ENCODE measurements at regions not wholly inside any gene's neighbourhood (a gene's known extent, or its start where the extent isn't known, plus 50 kb on each side); places are given as distances from the start of the nearest gene placed in this dataset.
"Not testable (repeated sequence)": the region's sequence is repeated elsewhere in the genome, so short reads cannot be mapped to it uniquely, and the experiment has no call there.

DNA sequence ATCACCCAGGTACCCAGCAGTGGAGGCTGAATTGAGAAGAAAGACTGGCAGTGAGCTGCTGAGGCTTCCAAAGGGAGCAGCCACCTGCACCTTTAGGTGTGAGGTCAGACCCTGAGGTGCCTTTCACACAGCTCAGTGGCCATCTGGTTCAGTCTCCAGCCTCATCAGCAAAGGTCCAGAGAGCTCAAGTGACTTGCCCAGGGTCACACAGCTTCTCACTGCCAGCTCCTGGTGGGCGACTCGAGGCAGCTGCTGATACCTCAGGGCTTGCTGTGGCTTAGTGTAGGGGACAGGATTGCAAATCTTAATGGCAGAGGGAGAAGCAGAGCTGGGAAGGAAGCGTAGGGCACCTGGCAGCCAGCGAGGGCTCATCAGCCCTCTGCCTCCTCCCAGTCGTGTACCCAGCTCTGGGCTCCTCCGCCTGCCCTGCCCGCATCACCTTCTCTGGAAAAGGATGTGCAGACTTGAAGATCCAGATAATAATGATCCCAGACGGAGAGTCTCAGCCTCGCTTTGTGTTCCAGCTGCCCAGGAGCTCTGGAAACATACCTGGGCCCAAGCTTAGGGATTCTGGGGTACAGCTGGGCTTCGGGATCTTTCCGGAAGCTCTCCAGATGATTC, 165.3 kb upstream of the GSE1 start:
- no peak for DNase-seq

DNA sequence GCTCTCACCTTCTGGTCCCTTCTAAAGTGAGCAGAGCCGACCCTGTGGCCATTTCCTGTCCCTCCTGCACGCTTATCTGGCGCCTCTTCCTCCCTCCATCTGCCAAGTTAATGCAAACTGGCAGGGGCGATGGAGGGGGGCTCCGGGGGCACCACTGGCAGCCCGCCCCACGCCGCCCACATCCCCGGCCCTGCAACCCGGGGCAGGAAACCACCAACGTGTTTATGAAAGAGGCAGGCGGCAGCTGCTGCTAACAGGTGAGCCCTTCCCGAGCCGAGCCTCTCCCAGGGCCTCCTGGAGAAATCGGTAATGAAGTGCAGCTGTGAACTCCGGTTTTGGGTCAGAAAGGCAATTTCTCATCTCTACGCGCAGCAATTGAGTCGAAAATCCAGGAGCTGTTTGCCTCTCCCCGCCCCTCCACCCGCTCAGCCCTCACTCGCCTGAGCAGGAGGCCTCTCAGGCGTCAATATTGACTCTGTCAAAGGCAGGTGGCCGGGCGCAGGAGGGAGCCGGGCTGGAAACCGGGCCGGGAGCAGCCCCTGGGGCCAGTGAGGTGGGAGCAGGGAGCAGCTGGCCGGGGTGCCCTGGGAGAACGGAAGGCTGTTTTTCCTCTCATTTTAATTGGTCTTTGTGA, 164.4 kb upstream of the GSE1 start:
- DNase-seq = peak; percentile 27 to 42

DNA sequence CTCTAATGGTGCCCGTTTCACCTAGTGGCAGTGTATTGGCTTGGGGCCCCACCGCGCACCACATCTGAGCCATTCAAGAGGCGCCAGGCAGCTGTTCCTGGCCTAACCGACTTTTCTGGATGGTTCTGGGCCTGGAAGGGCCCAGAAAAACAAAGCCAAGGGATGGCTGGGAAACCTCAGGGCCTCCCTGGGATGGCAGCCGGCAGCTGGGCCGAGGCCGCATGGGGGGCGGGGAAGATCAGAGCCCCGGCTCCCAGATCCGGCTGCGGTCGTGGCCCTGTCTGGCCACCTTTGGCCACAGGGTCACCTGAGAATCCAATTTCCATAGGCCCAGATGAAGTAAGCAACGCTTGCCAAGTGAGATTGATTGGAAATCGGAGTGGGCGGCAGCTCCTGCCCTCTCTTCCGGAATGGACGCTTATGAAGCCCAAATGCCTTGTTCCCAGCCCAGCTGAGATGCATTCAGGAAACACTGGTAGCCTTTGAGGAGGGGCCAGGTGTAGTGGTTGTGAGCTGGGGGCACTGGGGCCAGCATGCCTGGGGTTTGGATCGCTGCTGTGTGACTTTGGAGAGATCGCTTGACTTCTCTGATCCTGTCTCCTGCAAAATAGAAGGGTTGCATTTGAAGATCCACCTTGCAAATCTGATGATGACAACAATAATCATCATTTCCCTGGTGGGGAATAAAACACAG, 163.8 kb upstream of the GSE1 start:
- no peak for DNase-seq

DNA sequence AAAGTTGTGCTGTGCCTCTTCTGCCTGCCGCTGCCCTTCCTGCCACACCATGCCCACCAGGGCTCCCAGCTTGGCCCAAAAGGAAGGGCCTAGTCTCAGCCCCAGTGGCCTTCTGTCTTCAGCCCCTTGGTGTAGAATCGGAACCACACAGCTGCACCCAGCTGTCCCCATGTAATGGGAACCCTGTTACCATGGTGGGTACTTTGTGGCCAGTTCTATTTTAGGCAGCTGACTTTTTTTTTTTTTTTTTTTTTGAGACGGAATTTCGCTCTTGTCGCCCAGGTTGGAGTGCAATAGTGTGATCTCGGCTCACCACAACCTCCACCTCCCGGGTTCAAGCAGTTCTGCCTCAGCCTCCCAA, 163.3 kb upstream of the GSE1 start:
- DNase-seq = no peak

DNA sequence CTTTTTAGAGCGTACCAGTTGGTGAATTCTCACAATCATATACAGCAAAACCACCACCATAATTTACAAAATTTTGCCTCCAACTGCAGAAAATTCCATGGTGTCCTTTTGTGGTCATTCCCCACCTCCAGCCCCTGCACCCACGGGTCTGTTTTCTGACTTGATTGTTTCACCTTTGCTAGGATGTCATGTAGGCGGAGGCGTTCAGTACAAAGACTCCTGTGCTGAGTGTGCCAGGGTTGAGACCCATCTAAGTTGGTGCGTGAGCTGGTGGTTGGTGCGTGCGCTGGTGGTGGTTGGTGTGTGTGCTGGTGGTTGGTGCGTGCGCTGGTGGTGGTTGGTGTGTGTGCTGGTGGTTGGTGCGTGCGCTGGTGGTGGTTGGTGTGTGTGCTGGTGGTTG, 162.0 kb upstream of the GSE1 start:
- DNase-seq = not testable (repeated sequence)

DNA sequence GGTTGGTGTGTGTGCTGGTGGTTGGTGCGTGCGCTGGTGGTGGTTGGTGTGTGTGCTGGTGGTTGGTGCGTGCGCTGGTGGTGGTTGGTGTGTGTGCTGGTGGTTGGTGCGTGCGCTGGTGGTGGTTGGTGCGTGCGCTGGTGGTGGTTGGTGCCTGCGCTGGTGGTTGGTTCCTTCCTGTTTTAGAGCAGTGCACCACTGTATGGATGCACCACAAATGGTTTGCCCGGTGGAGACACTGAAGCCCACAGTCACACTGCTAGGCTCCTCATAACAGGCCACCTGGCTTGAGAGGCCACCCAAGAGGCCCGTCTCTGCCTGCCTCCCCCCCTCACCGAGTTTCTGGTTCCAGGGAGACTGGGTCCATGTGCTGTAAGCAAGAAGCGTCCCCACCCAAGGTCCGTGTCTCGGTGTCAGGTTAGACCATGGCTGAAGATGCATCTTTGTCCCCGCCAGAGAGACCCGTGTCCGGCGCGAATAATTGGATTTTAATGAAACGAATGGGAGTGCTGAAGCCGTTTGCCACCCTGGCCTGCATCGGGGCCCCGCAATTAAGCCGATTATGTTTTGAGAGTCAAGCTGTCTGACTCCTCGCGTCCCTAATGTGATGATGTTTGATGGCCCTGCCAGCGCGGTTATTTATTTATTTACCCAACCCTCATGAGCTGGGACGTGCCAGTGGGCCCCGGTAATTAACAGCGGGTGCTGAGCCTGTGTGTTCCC, 161.3 kb upstream of the GSE1 start:
- DNase-seq = no peak

DNA sequence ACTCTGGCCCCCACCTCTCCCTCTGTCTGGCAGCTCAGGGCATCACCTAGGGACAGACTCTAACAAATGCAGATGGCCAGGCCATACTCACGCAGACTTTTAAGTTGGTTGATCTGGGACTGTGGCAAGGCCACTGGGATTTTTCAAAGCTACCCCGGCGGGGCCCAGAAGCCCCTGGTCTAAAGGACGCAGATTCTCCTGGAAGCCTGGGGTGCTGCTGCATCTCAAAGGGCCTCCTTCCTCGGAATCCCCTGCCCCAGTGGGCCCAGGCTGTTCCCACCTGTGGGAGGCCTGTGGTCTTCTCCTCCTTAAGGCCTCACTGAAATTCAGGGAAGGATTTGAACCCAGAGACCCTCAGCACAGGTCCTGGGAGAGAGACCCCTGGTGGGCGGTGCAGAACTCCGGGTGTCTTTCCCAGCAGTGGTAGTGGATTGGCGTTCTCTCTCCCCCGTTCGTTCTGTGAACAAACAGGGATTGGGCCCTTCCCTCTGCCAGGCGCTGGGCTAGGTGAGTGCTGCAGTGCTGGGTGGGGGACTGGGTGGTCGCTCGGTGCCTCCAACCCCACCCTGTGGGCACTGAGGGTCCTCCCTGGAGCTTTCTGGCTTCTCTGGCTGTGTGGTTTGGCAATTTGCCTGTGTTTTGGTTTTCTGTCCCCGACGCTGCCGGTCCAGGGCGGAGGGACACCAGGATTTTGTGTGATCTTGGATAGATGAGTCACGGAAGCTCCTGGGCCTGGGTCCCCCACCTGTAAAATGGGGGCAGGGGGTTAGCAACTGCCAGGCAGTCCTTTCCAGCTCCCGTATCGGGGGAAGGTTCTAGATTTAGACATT, 160.5 kb upstream of the GSE1 start:
- no peak for DNase-seq

DNA sequence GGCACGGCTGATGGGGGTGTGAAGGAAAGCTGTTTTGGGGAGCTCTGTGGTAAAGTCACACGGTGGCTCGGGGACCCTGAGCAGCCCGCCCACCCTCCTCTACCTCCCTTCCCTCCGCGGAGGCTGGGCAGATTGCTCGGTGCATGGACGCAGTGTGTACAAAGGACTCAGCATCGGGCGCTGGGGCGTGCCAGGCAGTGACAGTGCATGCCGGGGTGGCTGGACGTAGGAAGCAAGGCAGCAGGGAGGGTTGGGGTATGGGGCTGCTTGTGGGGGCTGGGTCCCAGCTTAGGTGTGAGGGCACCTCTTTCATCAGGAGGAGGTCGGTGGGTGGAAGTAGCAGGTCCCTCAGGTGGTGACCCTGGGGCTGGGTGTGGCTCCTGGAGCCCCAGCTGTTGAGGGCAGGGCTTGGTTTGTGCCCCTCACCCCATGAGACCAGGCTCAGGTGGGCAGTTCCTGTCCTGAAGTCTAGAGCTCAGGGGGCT, 159.9 kb upstream of the GSE1 start:
- DNase-seq = no peak

DNA sequence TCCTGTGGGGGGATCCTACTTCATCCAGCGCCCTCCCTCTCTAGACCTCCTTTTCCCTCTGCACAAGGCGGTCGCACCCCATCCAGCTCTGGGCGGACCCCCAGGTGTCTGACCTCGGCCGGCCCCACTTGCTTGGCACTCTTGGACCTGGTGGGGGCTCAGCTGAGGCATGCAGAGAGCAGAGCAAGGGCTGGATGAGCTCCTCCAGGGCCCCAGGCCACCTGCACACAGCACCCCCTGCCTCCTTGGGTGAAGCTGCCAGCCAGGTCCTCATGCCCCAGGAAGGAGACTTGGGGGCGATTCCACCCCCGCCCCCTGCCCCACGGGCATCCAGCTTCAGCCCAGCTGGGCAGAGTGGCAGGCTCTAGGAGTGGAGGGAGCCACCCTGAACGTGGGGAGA, 159.4 kb upstream of the GSE1 start:
- no peak for DNase-seq

DNA sequence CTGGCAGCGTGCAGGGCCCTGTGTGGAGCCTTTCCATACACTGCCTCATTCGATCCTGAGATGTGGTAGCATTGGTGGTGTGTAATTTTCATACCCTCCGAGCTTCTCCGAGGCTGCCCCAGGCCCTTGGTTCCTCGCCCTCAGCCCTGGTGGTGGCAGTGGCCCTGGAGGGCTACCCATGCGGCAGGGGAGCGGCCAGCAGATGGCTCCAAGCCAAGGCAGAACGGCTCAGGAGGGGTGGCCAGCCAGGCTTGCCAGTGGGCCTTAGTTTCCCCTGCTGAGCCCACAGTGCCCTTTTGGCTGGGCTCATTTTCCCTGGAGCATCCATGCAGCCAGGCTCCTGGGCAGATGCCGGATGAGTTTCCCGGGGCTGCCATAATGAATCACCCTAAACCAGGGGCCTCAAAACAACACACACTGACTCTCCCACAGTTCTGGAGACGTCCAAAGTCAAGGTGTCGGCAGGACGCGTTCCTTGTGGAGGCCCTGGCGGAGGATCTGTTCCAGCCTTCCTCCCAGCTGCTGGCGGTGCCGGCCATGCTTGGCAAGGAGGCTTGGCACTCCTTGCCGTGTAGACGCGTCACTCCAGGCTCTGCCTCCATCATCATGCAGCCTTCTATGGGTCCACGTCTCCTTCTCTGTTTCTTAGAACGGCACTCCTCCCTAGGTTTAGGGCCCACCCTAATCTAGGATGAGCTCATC, 158.8 kb upstream of the GSE1 start:
- no peak for DNase-seq

DNA sequence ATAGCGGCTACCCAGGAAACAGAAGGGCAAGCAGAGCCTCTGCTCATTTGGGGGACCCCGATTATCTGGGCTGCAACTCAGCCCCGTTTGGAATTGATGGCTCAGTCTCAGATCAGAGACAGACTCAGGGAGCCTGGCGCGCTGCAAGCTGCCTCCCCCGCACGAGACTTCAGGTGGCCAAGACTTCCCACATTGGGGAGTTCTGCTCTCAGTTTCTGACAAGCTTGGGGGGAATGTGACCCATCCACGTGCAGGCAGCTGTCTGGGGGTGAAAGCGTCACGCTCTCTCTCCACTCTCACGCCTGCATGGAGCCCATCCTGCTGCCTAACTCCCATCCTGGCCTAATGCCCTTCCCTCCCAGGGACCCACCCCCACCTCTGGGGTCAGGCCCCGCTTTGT, 157.6 kb upstream of the GSE1 start:
- no peak for DNase-seq

DNA sequence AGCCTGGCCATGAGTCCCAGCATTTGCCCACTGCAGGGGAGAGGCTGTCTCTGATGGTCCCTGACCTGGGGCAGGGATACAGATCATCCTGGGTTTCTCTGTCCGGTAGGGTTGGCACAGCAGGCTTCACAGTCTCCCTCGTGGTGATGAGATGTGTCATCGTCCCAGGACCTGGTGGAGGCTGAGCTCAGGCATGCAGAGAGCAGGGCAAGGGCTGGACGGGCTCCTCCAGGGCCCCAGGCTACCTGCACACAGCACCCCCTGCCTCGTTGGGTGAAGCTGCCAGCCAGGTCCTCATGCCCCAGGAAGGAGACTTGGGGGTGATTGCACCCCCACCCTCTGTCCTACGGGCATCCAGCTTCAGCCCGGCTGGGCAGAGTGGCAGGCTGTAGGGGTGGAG, 155.8 kb upstream of the GSE1 start:
- no peak for DNase-seq

DNA sequence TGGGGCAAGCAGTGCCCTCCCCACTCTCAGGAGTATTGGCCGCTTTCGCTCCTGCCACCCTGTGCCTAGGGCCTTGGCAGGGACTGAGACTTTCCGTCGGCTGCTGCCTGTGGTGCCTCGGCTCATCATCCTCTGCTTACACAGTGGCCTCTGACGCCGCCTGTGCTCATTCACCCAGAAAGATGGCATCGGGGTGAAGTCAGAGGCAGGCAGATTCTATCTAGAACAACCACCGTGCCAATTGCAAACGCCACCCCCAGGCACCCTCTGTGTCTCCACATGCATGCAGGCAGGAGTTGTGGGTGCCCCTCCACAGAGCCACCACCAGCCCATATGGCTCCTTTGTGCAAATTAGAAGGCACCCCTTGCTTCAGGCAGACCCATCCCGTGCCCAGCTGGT, 154.2 kb upstream of the GSE1 start:
- DNase-seq = no peak

DNA sequence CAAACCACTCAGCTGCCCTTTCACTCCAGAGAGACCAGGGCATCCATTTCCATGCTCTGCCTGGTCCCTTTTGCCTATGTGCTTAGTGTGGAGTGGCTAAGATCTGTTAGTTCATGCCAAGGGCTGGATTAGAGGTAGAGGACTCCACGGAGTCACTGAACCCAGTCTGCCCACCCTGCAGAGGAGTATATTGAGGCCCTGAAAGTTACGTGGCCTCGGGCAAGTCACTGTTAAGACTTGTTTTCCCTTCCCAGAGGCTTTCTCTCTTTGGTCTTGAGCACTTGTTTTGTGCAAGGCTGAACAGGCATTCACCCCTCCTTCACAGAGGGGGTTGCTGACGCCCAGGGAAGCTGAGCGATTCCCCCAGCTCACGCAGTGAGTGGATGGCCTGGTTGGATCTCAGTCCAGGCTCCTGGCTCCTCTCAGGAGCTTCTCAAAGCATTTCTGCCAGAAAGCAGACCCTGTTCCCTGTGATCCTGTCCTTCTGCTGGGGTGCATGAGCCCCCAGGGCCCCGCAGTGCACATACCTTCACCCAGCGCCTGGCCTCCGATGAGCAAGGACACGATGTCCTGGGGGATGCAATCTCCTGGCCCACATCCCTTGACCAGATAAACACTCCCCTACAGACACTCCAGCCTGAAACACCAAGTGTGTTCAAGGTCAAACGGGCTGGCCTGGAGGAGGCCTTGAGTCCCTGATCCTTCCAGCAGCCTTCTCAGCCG, 153.4 kb upstream of the GSE1 start:
- no peak for DNase-seq

DNA sequence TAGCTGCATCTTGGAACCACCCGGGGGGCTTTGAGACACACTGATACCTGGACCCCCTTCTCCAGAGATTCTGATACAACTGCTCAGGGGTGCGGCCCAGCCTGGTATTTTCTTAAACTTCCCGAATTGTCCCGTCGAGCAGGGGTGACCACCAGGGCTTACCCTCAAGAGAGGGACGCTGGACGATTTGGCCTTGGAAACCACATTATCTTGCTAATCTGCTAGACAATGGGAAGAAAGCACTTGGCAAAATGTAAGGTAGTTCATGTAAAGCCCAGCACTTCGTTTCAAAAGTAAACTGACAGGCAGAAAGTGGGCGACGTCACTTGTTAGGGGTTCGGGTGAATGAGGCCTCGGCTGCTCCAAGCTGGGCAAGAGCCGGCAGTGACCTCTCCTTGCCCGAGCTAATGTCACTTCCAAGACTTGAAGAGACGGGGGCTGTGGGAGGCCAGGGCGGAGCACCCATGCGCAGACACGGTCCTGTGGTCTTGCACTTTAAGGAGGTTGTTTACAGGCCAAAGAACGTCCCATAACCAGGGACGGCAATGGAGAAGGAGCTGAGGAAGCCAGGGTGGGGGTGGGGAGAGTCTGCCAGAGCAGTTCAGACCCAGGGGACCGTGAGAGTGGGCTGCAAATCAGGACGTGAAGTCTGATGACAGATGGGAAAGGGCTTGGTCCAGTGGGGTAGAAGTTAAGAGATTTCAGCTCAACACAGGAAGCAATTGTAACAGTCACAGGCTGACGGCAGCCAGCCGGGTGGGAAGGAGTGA, 152.7 kb upstream of the GSE1 start:
- DNase-seq = no peak

DNA sequence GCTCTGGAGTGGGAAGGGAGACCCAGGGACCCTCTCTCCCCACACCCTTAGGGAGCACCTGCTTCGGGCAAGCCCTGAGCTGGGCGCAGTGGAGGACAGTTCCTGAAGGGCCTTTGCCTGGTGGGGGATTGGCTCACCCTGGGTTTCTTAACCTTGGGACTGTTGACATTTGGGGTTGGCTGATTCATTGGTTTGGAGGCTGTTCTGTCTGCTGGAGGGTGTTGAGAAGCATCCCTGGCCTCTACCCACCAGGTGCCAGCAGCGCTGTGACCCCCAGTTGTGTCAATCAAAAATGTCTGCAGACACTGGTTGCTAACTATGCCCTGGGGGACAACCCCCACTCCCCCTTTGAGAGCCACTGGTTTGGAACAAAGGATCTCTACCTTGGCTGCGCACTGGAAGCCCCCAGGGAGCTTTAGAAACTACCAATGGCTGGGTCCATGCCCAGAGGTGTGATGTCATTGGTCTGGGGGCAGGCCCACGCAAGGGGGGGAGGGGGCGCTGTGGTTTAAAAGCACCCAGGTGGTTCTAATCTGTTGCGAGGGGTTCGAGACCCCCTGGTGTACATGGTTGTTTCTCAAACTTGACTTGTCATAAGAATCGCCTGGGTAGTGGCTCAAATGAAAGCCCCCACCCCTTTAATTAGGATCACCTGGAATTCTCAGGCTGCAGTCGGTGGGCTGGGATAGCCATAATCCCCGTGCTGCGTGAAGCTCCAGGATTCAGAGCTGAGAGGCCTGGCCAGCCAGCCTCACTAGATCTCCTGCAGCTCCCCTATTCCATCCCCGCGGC, 151.9 kb upstream of the GSE1 start:
- no peak for DNase-seq

DNA sequence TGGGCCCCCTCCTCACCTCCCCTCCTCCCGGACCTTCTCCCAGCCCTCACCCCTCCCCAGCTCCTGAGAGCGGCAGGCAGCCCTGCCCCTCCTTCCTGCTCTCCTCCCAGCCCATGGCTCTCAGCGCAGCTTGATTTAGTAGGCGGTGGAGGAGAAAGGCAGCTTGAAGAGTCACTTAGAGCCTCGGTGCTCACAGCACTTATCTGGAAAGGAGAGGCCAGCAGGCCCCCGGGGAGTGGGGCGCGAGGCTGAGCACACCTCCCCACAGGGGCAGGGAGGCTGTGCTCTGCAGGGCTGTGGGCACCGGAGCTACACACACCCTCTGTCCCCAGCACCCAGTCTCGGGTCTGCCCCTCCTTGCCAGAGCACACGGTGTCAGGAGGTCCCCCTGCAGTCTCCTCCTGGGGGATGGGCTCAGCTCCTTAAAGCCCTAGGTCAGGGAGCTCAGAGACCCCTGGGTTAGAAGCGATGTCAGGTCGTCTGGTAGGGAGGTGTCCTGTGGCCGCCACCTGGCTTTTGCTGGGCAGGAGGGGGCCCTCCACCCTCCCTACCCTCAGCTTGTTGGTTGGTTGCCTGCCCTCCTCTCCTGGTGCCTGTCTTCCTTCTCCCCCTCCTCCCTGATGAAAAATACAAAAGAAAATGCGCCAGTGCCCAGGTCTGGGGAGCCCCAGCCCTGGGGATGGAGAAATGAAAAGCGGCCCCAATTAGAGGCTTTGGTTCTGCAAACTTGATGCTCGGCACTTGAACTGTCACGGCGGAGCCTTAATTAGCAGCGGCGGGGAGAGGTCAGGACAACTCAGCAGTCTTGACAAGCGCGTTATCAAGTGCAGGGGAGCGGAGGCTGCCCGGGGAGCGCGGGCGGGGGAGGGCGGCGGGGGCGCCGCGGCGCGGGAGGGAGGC, 151.1 kb upstream of the GSE1 start:
- peak; percentile 24 to 39 for DNase-seq

DNA sequence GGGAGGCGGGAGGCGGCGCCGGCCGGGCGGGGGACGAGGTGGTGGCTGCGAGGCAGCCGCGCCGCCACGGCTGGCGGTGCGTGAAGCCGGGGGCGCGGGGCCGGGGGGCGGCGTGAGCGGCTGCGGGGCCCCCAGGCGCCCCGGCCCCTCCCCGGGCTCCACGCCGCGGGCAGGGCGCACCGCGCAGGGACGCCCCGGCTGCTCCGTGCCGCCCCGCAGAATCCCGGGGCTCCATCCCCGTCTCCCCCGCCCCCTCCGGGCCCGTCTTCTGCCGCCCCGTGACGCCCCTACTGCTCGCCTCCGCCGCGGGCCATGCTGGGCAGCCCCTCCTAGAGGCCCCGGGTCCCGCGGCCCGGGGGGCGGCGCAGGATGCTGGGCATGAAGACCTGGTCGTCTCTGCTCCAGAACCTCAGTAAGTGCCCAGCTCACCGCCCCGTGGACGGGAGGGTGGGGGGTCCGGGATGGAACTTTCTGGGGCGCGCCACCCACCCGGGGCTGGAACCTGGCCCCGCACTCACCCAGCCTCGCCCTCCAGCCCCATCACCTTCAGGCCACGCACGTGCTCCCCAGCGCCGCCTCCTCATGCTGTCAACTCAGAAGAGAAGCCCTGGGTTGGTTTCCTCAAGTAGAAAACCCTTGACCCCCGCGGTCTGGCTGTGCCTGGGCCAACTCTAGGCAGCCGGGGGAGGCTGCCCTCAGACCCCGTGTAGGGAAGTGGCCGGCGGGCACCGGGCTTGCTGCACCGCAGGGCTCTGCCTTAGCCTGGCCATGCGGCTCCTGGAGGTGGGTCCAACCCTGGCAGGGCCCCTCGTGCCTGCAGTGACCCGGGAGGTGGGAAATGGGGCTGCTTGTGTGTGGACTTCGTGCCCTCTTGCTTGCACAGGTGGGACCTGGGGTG, 150.2 kb upstream of the GSE1 start:
- DNase-seq = no peak

Measured in activated CD4-positive, alpha-beta T cell treated with anti-CD3 and anti-CD28 coated beads for 4 hours (primary cell).